ENCODE measurements at regions not wholly inside any gene's neighbourhood (a gene's known extent, or its start where the extent isn't known, plus 50 kb on each side); places are given as distances from the start of the nearest gene placed in this dataset.

GRCh38 chr17:14448818-14449217 is 147.9 kb downstream of the HS3ST3B1 start:
- TF ChIP-seq CTCF (IDR thresholded peaks at IDR 0.05) (no peak), POLR2A (IDR thresholded peaks at IDR 0.05) (no peak)

All from Peyer's patch (tissue), 4 donors.